Right ventricle myocardium inferior (tissue), 1 donor: ENCODE measurements at regions not wholly inside any gene's neighbourhood (a gene's known extent, or its start where the extent isn't known, plus 50 kb on each side); places are given as distances from the start of the nearest gene placed in this dataset.

Experiments used
- ATAC-seq: fragments of 200-7000 bp; cut with Tn5 transposase; one replicate; pipeline ENCODE4 v1.9.1; 2020; ENCODE audit warnings: mild to moderate bottlenecking, moderate library complexity
- DNase-seq: peaks from one replicate; pipeline ENCODE4 v3.0.0; 2021; ENCODE audit errors: missing footprints
- intact Hi-C: fragments of 100-400 bp; cut with DNase I; formaldehyde crosslinking; loops from one replicate; pipeline ENCODE4 v1.11.0; 2022
- donor health status: DM: no; HTN: yes; CAD: no; lungs with severe emphysema.

DNA sequence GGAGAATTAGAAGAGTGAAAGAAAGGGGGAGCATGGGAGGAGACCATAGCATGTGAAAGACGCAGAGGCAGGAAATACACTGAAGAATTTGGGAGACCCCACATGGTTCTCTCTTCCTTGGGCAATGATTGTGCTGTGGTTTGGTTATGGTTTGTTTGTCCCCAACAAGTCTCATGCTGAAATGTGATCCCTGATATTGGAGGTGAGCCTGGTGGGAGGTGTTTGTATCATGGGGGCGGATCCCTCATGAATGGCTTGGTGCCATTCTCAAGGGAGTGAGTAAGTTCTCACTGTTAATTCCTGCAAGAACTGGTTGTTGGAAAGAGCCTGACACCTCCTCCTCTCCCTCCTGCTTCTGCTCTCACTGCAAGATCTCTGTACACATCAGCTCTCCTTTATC lies 78.6 kb upstream of the RAI2 start:
- no peak for ATAC-seq
- DNase-seq = no peak

GRCh38 chrX:17933856-17934255 lies 72.8 kb upstream of the RAI2 start:
- ATAC-seq (no peak), DNase-seq (no peak)
- intact Hi-C loops = no loop called here

More for the DNA sequence above, 78.6 kb upstream of the RAI2 start:
- intact Hi-C loops = loop anchor here (10.0 kb wide), 1 partner anchor 265 kb away; no protein-coding TSS in a partner anchor

DNA sequence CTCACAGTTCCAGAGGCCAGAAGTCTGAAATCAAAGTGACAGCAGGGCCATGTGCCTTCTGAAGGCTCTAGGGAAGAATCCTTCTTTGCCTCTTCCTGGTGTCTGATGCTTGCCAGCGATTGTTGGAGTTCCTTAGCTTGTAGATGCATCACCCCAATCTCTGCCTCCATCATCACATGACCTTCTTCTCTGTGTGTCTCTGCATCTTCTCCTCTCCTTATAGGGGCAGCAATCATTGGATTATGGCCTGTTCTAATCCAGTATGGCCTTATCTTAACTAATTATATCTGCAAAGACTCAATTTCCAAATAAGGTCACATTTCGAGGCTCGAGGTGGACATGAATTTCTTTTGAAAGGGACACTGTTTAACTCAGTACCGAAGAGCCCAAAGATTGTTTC lies 71.7 kb upstream of the RAI2 start:
- intact Hi-C loops = no loop called here
- ATAC-seq (no peak), DNase-seq (no peak)

DNA sequence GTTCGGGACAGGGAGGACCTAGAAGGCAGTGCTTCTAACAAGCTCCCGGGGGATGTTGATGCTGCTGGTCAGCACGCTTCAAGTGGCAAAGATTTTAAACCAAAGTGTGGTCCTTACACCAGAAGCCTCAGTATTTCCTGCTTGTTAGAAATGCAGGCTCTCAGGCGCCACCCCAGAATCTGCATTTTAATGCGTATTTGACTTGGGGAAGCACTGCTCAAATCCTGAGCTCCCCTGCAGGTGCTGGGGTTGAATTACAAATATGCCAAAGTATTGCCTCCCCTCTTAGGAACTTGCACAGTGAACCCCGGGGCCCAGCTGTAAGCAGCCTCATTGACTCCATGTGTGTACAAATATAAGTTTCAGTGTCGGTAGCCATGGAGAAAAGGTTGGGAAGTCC lies 70.8 kb upstream of the RAI2 start:
- no peak for ATAC-seq
- no peak for DNase-seq
- intact Hi-C loops = no loop called here

GRCh38 chrX:17930850-17931249 lies 69.8 kb upstream of the RAI2 start:
- no peak for ATAC-seq
- intact Hi-C loops = no loop called here
- no peak for DNase-seq

DNA sequence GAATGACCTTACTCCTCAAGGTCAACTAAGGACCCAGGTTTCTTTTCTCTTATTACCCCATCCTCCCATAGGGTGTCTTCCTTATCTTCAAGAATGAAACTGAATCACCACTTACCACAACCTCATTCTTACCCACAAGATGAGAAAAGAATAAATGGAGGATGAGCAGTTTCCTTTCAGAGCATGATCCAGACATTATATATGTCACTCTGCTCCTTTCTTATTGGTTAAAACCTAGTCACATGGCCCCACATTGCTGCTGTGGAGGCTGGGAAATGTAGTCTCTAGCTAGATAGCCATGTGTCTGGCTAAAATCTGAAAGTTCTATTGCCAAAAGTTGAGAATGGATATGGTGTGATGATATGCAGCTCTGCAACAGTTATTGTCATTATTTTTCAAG lies 62.4 kb upstream of the RAI2 start:
- ATAC-seq (no peak), DNase-seq (no peak)
- intact Hi-C loops = no loop called here

GRCh38 chrX:17922303-17922702 lies 61.2 kb upstream of the RAI2 start:
- intact Hi-C loops = no loop called here
- DNase-seq = no peak
- no peak for ATAC-seq

DNA sequence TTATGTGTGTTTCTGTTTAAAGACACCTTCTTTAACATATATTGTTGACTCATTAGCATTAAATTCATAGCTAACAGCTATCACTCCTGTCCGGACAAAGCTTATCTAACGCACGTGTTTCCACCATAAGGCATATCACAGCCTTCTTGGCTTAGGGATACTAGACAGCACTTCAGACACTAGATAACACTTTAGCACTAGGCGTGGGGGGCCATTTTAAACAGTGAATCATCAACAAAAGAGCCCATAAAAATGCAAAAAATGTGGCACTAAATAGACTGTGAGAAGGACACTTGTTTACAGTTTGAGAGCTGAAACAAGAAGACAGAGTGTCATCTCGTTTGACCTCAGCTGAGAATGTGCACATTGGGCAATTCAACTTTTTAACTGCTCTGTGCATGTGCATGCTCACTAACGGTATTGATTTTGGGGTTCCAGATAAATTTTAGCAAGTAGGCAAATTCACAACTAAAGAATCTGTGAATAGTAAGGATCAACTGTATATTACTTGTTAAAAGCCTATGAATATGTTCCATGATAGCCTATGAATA lies 58.9 kb upstream of the RAI2 start:
- no peak for ATAC-seq
- intact Hi-C loops = no loop called here
- DNase-seq = no peak

GRCh38 chrX:17917945-17918577 lies 57.0 kb upstream of the RAI2 start:
- no peak for DNase-seq

DNA sequence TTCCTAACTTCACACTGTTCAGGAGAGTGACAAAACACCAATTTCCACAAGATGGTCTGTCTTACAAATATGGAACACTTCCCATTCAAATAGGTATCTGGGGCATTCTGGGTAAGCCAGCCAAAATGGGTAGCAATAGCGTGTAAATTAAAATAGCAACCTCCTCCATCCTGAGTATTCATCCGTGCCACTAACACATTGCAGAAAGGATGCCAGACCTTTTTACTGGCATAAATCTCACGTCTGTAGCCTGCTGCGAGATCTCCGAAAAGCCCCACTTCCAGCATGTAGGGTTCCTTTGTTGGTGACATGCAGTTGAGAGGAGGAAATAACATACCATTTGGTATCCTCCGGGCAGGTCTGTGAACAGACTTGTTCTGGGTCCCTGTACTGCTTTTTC lies 52.7 kb upstream of the RAI2 start:
- no peak for DNase-seq
- intact Hi-C loops = no loop called here
- no peak for ATAC-seq

More at GRCh38 chrX:17917945-17918577, 57.0 kb upstream of the RAI2 start:
- intact Hi-C loops = no loop called here
- ATAC-seq = no peak
